Neural crest cell (in vitro differentiated cells): ENCODE measurements at regions not wholly inside any gene's neighbourhood (a gene's known extent, or its start where the extent isn't known, plus 50 kb on each side); places are given as distances from the start of the nearest gene placed in this dataset.

ENCODE experiments used
- DNase-seq: peaks from one replicate; pipeline ENCODE4 v3.0.0; 2021; ENCODE audit warnings: low read depth, mixed read lengths, low spot score
- H3K27ac Mint-ChIP-seq: one replicate; pipeline ENCODE4 v1.8.0; 2021; ENCODE audit warnings: mild to moderate bottlenecking, mixed read lengths; ENCODE audit not compliant: unreplicated experiment
- H3K27me3 Mint-ChIP-seq: 2 replicates; pipeline ENCODE4 v1.8.0; 2021; ENCODE audit warnings: low read depth, mild to moderate bottlenecking, mixed read lengths
- H3K36me3 Mint-ChIP-seq: 2 replicates; pipeline ENCODE4 v1.8.0; 2021; ENCODE audit warnings: low read depth, mild to moderate bottlenecking, mixed read lengths
- H3K4me1 Mint-ChIP-seq: 2 replicates; pipeline ENCODE4 v1.8.0; 2021; ENCODE audit warnings: mixed read lengths
- H3K4me3 Mint-ChIP-seq: one replicate; pipeline ENCODE4 v1.8.0; 2021; ENCODE audit warnings: mild to moderate bottlenecking, mixed read lengths
- H3K9me3 Mint-ChIP-seq: 2 replicates; pipeline ENCODE4 v1.8.0; 2021; ENCODE audit warnings: mixed read lengths
- CTCF ChIP-seq: fragments of 200-600 bp; sonication (generic); conservative IDR thresholded peaks from 2 replicates; pipeline ENCODE4 v1.5.0; 2021; ENCODE audit warnings: antibody characterized with exemption, mild to moderate bottlenecking

GRCh38 chr16:73286346-73287267, 238.7 kb upstream of the ZFHX3 start:
- H3K27me3 Mint-ChIP-seq: no peaks in the 10 kb centered on the region
- H3K36me3 Mint-ChIP-seq: no peaks in the 10 kb centered on the region
- no peak for TF ChIP-seq CTCF
- no peak overlapping the region for H3K4me3 Mint-ChIP-seq
- DNase-seq: no peak
- no peak overlapping the region for H3K27ac Mint-ChIP-seq
- H3K4me1 Mint-ChIP-seq: peaks cover 10% of the 10 kb centered on the region
- H3K9me3 Mint-ChIP-seq: peaks cover 4% of the 10 kb centered on the region

- DNase-seq: no peak
These were observed 237.7 kb upstream of the ZFHX3 start for GRCh38 chr16:73285436-73286201.

GRCh38 chr16:73280388-73280787, 232.5 kb upstream of the ZFHX3 start:
- TF ChIP-seq CTCF: no peak
- no peaks in the 10 kb centered on the region for H3K4me1 Mint-ChIP-seq
- H3K9me3 Mint-ChIP-seq: peaks cover 12% of the 10 kb centered on the region
- no peak overlapping the region for H3K27ac Mint-ChIP-seq
- no peaks in the 10 kb centered on the region for H3K27me3 Mint-ChIP-seq
- DNase-seq: no peak
- no peaks in the 10 kb centered on the region for H3K36me3 Mint-ChIP-seq
- H3K4me3 Mint-ChIP-seq: no peak overlapping the region

More at GRCh38 chr16:73285436-73286201, 237.7 kb upstream of the ZFHX3 start:
- no peaks in the 10 kb centered on the region for H3K27me3 Mint-ChIP-seq
- H3K27ac Mint-ChIP-seq: no peak overlapping the region
- no peak overlapping the region for H3K4me3 Mint-ChIP-seq
- peaks cover under 1% of the 10 kb centered on the region for H3K9me3 Mint-ChIP-seq
- peaks cover 10% of the 10 kb centered on the region for H3K4me1 Mint-ChIP-seq
- H3K36me3 Mint-ChIP-seq: no peaks in the 10 kb centered on the region
- no peak for TF ChIP-seq CTCF

GRCh38 chr16:73279451-73279850, 231.5 kb upstream of the ZFHX3 start:
- Mint-ChIP-seq H3K4me3 (no peak overlapping the region), H3K9me3 (peaks cover 12% of the 10 kb centered on the region), H3K4me1 (no peaks in the 10 kb centered on the region), H3K36me3 (no peaks in the 10 kb centered on the region), H3K27ac (no peak overlapping the region), H3K27me3 (no peaks in the 10 kb centered on the region)
- TF ChIP-seq CTCF: no peak
- DNase-seq: no peak

GRCh38 chr16:73277071-73277470, 229.1 kb upstream of the ZFHX3 start:
- Mint-ChIP-seq H3K27me3 (no peaks in the 10 kb centered on the region), H3K4me1 (no peaks in the 10 kb centered on the region), H3K36me3 (no peaks in the 10 kb centered on the region), H3K9me3 (peaks cover 12% of the 10 kb centered on the region), H3K4me3 (no peak overlapping the region), H3K27ac (no peak overlapping the region)
- TF ChIP-seq CTCF: no peak
- no peak for DNase-seq
